Skeletal muscle cell (primary cell): ENCODE measurements at regions not wholly inside any gene's neighbourhood (a gene's known extent, or its start where the extent isn't known, plus 50 kb on each side); places are given as distances from the start of the nearest gene placed in this dataset.
"Not testable (repeated sequence)": the region's sequence is repeated elsewhere in the genome, so short reads cannot be mapped to it uniquely, and the experiment has no call there.

ENCODE experiments used
- DNase-seq: peaks from one replicate; pipeline ENCODE4 v3.0.0-alpha.2; 2010; ENCODE audit warnings: low read depth
- H3K4me3 ChIP-seq: 2 replicates; pipeline ENCODE4 v1.5.1; 2011; ENCODE audit warnings: low read depth, mild to moderate bottlenecking, control low read depth, low read length, moderate library complexity

DNA sequence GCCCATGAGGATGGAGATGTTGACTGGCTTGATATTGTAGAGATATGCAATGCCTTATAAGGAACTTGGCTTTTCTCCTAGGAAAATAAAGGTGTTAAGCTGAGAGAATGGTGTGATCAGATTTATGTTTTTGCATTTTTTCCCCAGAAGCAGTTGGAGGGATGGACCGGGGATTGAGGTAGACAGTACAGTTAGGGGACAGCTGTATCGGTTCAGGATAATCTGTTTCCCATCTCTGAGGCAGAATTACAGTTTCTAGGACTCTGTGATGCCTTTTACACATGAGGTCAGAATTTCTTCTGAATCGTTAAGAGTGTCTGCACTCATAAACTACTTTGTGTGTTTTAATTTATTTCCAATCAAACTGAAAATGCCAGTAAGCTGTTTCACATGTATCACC, 261.5 kb downstream of the CYRIA start:
- H3K4me3 ChIP-seq = no peak overlapping the region
- DNase-seq = no peak

DNA sequence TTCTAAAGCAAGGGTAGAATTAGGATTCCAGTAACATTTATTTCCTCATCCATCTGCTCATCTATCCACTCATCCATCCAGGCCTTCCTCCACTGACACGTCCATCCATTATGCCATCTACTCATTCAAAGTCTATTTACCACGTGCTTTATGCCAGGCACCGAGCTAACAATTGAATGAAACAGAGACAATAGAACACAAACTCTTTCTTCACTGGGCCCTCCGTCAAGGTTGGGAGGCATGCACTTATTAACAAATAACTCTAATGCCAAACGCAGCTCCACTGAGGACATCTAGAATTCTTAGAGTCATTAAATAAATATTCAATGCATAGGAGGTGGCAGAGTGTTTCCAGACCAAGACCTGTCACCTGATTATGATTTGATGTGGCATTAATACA, 262.7 kb downstream of the CYRIA start:
- no peak for DNase-seq
- no peak overlapping the region for H3K4me3 ChIP-seq

DNA sequence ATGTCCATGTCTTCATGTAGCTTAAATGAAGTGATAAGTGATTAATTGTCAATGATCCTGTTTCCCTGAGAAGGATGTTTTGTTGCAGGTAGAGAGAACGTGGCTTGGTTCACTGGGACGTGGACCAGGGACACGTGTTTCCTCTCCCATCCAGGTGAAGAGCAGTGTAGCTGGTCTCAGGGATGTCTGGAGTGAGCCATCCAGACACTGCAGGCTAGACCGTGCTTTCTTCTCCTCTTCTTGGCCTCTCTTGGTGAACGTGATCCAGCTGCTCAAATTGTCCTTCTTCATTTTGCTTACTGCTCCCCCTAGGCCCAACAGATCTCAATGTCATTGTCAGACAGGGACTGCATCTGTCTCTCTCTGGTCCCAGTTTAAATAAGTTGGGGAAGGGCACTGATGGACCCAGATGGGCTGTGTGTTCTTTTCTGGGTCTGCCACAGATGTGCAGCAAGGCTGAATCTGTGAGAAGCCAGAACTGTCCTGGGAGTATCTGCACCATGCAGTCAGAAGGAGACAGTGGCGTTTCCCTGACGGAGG, 263.8 kb downstream of the CYRIA start:
- H3K4me3 ChIP-seq = no peak overlapping the region
- no peak for DNase-seq

DNA sequence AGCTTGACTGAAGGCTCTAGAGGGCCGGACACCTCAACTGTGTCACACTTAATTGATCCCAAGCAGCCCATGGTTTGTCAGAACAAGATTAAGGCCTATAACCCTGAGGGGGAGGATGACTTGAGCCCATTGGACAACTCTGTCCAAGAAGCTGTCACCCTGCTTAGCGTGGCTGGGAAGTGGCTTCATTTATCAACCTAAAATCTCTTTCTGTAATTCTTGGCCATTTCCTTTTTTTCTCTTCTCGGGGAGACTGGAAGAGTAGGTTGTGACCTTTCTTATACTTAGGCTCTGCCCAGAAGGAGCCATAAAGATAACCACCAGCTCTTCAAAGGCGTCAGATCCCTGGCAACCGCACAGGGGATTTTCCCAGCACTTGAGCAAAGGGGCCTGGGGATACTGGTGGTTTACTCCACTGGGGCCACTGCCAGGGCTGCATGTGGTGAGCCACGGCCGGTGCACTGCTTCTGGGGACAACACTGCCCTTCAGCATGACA, 265.5 kb downstream of the CYRIA start:
- no peak for DNase-seq
- H3K4me3 ChIP-seq = no peak overlapping the region

DNA sequence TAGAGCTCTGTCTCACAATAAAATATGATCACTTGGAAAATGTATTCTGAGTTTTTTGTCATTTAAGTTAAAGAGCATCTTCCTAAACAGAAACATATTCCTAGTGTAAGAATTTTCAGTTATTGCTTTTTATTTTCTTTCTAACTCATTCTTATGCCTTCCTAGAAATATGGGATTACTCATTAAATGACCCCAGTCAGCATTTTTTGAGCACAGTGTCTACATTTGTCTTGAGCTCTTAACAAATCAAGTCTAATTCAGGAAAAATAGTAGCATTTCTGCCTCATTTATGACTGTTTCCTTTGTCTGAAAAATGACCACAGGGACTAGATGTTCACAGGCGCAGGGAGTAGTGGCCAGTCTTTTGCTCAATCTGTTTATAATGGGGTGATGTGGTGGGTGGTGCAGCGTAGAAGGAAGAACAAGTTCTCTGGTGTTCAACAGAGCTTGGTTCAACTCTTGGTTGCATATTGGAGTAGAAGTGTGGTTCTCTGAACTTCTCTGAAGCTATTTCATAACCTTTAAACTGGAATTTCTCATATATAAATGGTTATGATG, 267.1 kb downstream of the CYRIA start:
- DNase-seq = no peak
- H3K4me3 ChIP-seq = no peak overlapping the region

DNA sequence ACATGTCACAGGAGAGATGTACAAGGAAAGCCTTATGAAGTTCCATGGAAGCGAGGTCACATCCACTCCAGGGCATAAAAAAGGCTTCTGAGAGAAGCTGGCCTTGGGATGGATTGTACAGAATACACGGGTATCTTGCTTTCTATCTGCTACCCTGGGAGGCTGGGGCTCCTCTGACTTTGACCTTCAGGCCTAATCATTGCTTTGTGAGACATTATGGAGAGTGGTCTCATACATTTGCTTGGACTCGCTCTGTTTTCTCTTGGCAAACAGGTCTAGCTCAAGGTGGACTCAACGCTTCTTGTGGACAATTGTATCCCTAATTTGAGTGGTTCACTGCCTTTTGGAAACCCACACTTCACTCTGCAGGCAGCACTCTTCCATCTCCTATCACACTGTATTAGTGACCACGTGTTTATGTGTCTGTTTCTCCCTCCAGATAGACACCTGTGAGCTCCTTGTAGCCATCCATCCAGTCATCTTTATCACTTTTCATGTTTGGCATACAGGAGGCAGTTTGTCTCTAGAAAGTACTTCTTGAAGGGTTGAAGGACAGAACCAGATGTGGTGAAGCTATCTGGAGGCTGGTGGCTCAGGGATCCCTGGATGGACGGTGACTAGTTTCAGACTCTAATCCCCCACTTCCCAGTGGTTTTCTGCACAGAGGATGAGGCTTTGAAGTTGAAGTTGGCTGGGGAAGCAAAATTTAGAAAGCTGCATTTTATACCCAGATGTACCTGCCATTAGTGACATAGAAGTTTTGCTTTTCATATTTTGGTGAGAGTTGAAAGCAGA, 267.8 kb downstream of the CYRIA start:
- H3K4me3 ChIP-seq = no peak overlapping the region
- no peak for DNase-seq

DNA sequence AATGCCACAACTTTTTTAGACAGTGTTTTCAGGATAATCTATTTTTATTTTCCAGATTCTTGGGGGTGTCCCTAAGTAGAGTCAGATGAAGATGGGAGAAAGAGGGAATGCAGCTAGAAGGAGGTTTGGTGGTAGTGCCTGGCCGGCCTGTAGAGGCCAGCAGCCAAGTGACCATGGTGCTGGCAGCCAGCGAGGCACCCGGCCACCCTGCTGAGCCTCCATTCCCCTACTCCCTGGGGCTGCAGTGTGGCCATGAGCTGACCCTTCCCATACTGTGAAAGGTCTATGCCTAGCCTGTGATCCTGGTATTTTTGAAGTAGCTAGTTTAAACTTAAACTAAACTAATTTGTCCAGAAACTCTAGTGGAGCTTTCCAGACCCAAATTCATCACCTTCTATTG, 268.6 kb downstream of the CYRIA start:
- no peak for DNase-seq
- H3K4me3 ChIP-seq = no peak overlapping the region

DNA sequence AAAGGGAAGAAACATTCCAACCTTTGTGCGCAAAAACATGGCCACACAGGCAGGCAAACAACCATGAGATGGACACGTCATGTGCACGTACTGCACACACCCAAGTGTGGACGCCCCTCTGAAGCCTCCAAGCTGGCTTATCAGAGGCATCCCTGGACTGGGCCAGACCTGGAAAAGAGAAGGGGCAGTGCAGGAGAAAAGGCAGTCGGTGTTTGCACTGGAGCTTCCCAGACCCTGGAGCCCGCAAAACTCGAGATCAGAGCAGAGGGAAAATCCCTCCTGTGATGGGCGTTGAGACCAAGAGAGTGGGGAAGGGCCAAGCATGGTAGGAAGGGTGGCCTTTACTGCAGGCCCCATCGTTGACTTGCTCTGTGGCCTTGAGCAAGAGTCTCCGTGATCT, 269.5 kb downstream of the CYRIA start:
- H3K4me3 ChIP-seq = no peak overlapping the region
- DNase-seq = no peak

DNA sequence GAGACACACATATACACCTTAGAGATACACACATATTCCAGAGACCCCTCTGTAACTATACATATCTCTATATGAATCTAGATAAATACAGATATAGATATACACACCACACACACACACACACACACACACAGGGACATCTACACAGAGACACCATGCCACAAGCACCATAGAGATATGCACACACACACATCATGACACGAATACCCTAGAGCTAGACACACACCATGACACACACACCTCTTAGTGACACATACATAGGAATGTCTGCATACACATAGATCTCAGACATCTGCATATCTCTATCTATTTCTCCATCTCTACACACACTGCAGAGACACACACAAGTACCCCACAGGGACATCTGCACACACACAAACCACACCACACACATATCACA, 270.0 kb downstream of the CYRIA start:
- no peak overlapping the region for H3K4me3 ChIP-seq
- DNase-seq = no peak

DNA sequence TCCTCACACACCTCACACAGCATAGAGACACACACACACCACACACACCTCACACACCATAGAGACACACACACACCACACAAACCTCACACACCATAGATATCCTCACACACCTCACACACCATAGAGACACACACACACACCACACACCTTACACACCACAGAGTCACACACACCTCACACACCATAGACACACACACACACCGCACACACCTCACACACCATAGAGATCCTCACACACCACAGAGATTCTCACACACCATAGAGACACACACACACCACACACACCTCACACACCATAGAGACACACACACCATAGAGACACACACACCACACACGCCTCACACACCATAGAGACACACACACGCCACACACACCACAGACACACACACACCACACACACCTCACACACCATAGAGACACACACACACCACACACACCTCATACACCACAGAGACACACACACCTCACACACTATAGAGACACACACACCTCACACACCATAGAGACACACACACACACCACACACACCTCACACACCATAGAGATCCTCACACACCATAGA, 270.6 kb downstream of the CYRIA start:
- no peak for DNase-seq
- H3K4me3 ChIP-seq = no peak overlapping the region

DNA sequence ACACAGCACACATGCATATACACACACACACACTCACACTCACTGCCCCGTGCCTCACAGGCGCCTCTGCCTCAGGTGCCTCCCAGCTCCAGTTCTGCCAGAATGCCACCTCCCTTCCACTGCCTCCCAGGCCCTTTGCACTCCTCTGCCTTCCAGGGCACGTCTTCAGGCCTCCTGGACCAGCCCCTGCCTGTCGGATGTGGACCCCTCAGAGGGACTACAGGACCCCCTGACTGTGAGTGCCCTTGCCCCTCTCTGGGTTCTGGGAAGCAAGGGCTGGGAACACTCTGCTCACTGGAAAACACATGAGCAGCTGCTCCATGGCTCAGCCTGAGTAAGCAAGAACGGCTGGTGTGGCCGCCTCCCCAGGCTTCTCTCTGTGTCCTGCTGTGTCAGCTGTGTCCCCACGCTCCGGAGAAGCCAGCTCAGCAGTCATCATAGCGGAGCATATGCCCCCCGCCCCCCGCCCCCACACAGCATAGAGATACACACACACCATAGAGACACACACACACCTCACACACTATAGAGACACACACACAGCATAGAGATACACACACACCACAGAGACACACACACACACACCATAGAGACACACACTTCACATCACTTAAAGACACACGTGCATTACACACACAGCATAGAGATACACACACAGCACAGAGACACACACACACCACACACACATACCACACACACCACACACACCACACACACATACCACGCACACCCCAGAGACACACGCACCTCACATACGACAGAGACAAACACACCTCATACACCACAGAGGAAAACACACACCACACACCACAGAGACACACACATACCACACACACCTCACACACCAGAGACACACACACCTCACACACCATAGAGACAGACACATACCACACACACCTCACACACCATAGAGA, 271.3 kb downstream of the CYRIA start:
- DNase-seq = no peak

DNA sequence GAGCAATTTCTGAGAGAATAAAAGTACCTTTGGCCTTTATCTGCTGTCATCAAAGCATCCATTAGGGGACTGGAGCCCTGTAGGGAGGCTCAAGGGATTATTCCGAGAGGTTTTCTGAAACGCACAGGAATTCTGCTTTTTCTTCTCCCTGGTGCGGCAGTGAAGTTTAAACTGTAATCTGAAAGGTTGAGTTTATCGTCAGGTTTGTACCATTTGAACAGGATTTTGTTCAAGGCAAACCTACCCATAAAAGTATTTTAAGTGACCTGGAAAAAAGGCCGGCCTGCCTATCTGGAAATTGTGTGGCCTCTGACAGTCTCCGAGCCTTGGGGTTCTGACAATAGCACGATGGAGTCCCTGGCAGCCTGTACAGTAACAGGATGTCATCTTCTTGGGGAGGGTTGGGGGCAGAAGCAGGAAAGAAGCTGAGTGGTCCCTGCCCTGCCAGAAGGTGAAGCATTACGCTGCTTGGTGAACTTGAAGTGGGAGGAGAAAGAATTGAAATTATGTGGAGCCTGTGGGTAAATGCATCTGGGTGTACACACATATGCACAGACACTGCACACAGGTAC, 272.0 kb downstream of the CYRIA start:
- no peak overlapping the region for H3K4me3 ChIP-seq
- no peak for DNase-seq

More for the DNA sequence above, 271.3 kb downstream of the CYRIA start:
- H3K4me3 ChIP-seq = no peak overlapping the region

DNA sequence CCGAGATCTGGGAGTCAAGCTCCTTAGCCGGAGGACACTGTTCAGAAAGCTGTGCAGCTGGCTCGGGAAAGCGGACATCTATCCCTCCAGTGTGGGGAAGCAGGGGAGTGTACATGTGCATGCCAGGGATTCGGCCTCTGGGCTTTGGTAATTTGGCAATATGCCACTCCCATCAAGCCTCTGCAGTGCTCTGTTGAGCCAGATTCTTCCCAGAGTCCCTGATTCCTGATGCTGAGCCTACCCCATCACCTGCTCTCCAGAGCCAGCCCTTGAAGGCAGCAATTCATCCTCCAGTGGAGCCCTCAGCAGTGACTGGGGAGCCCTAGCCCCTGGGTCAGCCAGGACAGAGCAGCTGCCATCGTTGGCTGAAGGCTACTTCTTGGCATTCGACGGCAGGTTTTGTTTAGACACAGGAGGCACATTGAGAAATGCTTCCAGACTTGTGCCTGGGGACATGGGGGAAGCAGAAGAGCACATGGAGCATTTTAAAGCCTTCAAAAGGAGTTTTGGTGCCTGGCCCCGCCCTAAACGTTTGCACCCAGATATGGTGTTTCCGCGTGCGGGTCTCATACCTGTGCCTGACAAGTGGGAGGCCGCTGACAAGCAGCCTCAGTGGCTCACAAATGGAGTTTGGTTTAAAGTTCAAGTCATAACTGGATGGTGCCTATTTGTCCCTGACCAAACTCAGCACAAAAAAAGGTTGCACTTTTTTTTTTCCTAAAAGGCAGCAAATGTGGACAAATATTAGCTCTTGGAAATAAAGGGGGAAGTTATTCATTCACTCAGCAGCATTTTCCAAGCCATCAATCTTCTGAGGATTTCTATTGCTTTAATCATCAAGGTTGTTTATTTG, 272.8 kb downstream of the CYRIA start:
- H3K4me3 ChIP-seq = no peak overlapping the region
- DNase-seq = no peak

DNA sequence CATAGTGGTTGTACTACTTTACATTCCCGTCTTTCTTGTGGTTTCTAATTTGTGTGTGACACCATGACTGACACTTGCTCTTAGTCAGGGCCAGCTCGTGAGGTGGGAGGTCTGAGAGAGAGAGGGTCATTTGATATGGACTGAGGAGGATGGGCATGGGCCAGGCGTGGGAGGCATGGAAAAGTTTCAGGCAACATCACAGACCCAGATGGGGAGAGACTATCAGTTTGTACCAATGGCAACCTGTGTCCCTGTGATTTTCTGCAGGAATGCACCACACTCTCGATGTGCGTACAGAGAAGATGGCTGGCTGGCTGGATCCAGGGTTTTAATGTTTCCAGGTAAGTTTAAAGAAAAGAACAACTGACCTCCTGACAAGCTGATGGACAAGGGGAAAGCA, 273.6 kb downstream of the CYRIA start:
- H3K4me3 ChIP-seq = no peak overlapping the region
- no peak for DNase-seq

DNA sequence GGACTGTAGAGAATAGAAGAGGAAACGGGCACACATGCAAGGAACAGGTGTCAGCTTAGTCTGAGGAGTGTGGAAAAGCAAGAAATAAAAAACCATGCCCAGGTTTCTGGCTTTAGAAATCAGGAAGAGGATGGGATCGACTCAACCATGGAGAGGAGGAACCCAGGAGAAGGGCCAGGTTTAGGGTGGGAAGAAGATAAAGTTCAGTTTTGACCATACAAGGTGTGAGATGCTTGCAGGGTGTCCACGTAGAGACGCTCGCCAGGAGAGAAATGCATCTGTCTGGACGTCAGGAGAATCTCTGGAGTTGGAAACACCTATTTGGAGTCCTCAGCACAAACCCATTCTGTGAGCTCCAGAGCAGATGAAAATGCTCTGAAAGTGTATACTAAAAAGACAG, 275.1 kb downstream of the CYRIA start:
- no peak overlapping the region for H3K4me3 ChIP-seq
- DNase-seq = no peak

DNA sequence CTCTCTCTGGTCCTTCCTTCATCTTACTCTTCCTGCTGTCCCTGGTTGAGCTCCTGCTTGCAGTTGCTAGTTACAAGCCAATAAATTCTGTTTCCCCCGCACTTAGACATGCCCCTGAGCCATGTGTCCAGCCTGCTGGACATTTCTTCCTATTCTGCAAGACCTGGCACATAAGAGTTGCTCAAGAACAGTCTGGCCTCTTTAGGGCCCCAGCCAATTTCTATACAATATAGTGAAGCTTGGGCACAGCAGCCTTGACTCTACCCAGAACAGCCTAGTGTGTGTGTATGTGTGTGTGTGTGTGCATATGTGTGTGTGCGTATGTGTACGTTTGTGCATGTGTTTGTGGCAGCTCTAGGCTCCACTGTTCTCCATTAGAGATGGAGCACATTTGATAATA, 276.0 kb downstream of the CYRIA start:
- DNase-seq = no peak
- H3K4me3 ChIP-seq = no peak overlapping the region

DNA sequence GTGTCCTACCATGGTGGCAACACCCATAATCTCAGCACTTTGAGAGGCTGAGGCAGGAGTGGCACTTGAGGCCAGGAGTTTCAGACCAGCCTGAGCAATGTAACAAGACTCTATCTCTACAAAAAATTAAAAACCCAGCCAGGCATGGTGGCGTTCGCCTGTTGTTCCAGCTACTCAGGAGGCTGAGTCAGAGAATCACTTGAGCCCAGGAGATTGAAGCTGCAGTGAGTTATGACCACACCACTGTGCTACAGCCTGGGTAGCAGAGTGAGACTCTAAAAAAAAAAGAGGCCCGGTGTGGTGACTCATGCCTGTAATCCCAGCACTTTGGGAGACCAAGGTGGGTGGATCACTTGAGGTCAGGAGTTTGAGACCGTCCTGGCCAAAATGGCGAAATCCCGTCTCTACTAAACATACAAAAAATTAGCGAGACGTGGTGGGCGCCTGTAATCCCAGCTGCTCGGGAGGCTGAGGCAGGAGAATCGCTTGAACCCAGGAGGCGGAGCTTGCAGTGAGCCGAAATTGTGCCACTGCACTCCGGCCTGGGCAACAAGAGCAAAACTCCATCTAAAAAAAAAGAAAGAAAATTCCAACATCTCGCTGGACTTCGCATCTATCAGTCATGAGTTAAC, 277.3 kb downstream of the CYRIA start:
- H3K4me3 ChIP-seq, DNase-seq: not testable (repeated sequence)

DNA sequence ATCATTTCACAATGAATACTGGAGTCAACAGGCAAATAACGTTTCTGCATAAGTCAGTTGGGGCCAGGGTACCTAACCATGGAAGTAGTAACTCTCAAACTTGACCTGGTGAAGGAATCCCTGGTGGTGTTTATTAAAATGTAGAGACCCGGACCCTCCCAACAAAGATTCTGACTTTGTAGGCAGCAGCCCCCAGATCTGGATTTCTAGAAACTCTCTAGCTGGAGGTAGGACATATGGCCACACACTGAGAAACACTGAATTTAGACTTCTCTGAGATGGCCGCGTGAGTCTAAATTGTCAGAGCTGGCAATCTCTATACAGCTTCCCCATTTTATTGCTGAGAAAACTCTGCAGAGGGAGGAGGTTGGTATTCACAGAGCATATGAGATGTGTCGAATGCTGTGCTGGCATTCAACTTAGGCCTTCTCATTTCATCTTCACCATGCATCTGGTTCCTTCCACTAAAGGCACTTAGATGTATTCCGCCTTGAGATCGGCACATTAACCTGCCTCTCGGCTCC, 278.1 kb downstream of the CYRIA start:
- no peak for DNase-seq
- H3K4me3 ChIP-seq = no peak overlapping the region
